ENCODE measurements at regions not wholly inside any gene's neighbourhood (a gene's known extent, or its start where the extent isn't known, plus 50 kb on each side); places are given as distances from the start of the nearest gene placed in this dataset.

DNA sequence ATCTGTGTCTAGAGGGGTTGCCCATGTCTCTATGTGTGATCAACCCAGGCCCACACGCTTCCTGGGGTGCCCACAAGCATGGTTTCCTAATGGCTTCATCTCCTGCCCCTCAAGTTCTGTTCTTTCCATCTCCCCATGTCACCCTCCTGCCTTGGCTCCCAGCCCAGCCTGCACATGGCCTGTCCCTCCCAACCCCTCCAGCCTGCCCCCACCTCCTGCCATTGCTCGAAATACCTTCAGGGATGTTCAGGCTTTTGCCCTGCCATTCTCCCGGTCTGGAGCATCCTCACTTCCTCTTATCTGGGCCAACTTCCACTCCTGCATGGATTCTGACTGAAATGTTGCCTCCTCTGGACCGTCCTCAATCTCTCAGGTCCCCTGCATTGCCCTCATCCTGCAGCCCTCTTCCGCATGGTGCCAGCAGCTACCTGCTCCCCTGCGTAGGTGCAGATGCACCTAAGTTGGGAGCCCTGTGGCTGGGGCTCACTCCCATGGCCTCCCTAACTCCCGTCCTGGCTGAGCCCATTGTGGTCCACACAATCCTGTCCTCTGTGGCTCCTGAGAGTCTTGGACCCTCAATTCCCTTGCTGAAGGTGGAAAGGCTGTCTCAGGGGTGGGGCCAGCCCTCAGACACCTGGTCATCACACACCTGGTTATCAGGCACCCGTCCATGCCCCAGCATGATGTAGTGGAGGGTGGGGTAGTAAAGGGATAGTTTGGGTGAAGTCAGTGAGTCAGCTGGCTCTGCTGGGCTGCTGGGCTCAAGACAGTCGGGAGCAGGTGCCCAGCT, 152.1 kb downstream of the URI1 start:
- Histone ChIP-seq H3K36me3 (ENCODE audit: control insufficient read depth in 3 of 3, insufficient read depth in 2 of 3, low read depth in 1 of 3, low read length in 3 of 3) (no peaks in the 10 kb centered on the region), H3K9me3 (ENCODE audit: control insufficient read depth in 2 of 2, insufficient read depth in 1 of 2, low read depth in 1 of 2, low read length in 1 of 2) (no peaks in the 10 kb centered on the region), H3K4me1 (ENCODE audit: control insufficient read depth in 3 of 3, insufficient read depth in 2 of 3, low read depth in 1 of 3, low read length in 2 of 3) (no peaks in the 10 kb centered on the region), H3K4me3 (ENCODE audit: low read depth in 1 of 3, low read length in 3 of 3) (no peak overlapping the region), H3K27me3 (ENCODE audit: control insufficient read depth in 3 of 3, insufficient read depth in 3 of 3, low read length in 3 of 3) (peaks cover 0 to 2% (median 0%) of the 10 kb centered on the region in 3 donors), H3K27ac (ENCODE audit: low read depth in 1 of 3, low read length in 2 of 3) (no peak overlapping the region)
- WGBS, 3 donors: 72 to 82% (median 74%) methylated on average over 9 of the region's 9 CpGs
- FAIRE-seq: no peak
- no peak for DNase-seq

DNA sequence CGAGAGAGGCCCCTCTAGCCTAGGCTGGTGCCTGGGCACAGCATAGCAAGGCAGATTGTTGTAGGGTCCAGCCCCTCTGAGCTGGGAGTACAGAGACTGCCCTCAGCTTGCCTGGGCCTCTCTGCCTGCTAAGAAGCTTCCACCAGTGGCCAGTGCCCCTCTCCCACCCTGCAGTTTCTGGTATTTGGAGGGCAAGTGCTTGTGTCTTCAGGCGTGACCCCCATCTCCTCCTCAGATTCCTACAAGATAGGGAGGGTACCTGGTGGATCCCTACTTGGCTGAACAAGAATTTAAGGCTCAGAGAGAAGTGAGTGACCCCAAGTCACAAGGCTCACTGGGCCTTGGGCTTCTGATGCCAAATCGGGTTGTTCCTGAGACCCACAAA, 152.7 kb downstream of the URI1 start:
- DNase-seq: no peak
- Histone ChIP-seq H3K4me3 (ENCODE audit: low read depth in 1 of 3, low read length in 3 of 3) (no peak overlapping the region), H3K4me1 (ENCODE audit: control insufficient read depth in 3 of 3, insufficient read depth in 2 of 3, low read depth in 1 of 3, low read length in 2 of 3) (no peaks in the 10 kb centered on the region), H3K27ac (ENCODE audit: low read depth in 1 of 3, low read length in 2 of 3) (no peak overlapping the region), H3K9me3 (ENCODE audit: control insufficient read depth in 2 of 2, insufficient read depth in 1 of 2, low read depth in 1 of 2, low read length in 1 of 2) (no peaks in the 10 kb centered on the region), H3K36me3 (ENCODE audit: control insufficient read depth in 3 of 3, insufficient read depth in 2 of 3, low read depth in 1 of 3, low read length in 3 of 3) (no peaks in the 10 kb centered on the region), H3K27me3 (ENCODE audit: control insufficient read depth in 3 of 3, insufficient read depth in 3 of 3, low read length in 3 of 3) (peaks cover 0 to 2% (median 0%) of the 10 kb centered on the region in 3 donors)
- WGBS, 3 donors: 71 to 80% (median 79%) methylated on average over 3 of the region's 3 CpGs
- no peak for FAIRE-seq

DNA sequence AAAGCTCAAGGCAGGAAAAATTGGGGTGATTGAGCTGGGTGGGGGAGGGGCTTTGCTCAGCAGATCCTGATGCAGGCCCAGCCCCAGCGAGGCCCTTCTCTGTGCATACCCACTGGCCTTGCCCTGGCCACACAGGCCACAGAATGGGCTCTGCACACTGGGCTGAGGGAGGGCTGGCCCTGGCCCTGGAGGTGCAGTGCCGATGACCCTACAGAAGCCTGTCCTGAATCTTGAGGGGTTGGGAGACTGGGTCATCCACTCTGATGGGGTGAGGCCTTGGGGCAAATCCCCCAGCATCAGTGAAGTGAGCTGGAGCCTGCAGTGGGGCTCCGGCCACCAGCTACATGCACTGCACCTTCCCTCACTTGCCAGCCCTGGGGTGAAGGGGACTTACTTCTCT, 153.1 kb downstream of the URI1 start:
- H3K27ac ChIP-seq (ENCODE audit: low read depth in 1 of 3, low read length in 2 of 3): no peak overlapping the region
- 85 to 90% (median 87%) methylated on average over 3 of the region's 3 CpGs for WGBS, 3 donors
- FAIRE-seq: no peak
- no peaks in the 10 kb centered on the region for H3K9me3 ChIP-seq (ENCODE audit: control insufficient read depth in 2 of 2, insufficient read depth in 1 of 2, low read depth in 1 of 2, low read length in 1 of 2)
- no peak overlapping the region for H3K4me3 ChIP-seq (ENCODE audit: low read depth in 1 of 3, low read length in 3 of 3)
- no peaks in the 10 kb centered on the region for H3K36me3 ChIP-seq (ENCODE audit: control insufficient read depth in 3 of 3, insufficient read depth in 2 of 3, low read depth in 1 of 3, low read length in 3 of 3)
- H3K27me3 ChIP-seq (ENCODE audit: control insufficient read depth in 3 of 3, insufficient read depth in 3 of 3, low read length in 3 of 3): no peaks in the 10 kb centered on the region
- DNase-seq: no peak
- H3K4me1 ChIP-seq (ENCODE audit: control insufficient read depth in 3 of 3, insufficient read depth in 2 of 3, low read depth in 1 of 3, low read length in 2 of 3): no peaks in the 10 kb centered on the region

DNA sequence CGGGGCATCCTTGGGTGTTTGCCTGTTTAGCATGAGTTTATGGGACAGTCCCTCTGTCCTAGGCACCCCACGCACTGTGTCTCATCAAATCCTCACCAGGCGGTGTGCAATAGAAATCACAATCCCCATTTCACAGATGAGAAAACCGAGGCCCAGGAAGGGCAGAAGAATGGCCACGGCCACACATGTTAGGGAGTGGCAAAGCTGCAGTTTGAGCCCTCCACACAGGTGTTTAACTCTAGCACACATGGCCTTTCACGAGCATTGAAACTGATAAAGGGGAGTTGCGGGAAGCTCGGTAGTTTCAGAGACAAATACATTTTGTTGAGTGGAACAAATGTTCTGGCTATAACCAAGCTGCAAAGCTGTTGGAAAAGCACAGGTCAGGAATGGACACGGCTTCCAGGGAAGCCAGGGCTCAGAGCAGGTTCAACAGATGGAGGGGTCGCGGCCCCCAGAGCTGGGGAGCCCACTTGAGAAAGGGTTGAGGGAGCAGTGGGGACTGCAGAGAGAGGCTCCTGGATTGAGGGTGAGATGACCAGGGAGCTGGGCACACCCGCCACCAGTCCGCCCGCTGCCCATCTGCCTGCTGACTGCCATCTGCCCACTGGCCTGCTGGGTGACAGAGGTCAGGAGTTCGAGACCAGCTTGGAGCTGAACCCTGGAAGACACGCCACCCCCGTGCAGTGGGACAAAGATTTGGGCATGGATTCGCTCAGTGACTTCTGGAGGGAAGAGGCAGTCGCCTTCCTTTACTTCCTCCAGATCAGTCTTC, 154.7 kb downstream of the URI1 start:
- Histone ChIP-seq H3K4me3 (ENCODE audit: low read depth in 1 of 3, low read length in 3 of 3) (no peak overlapping the region), H3K27ac (ENCODE audit: low read depth in 1 of 3, low read length in 2 of 3) (no peak overlapping the region), H3K9me3 (ENCODE audit: control insufficient read depth in 2 of 2, insufficient read depth in 1 of 2, low read depth in 1 of 2, low read length in 1 of 2) (no peaks in the 10 kb centered on the region), H3K4me1 (ENCODE audit: control insufficient read depth in 3 of 3, insufficient read depth in 2 of 3, low read depth in 1 of 3, low read length in 2 of 3) (no peaks in the 10 kb centered on the region), H3K36me3 (ENCODE audit: control insufficient read depth in 3 of 3, insufficient read depth in 2 of 3, low read depth in 1 of 3, low read length in 3 of 3) (no peaks in the 10 kb centered on the region), H3K27me3 (ENCODE audit: control insufficient read depth in 3 of 3, insufficient read depth in 3 of 3, low read length in 3 of 3) (no peaks in the 10 kb centered on the region)
- 79 to 88% (median 82%) methylated on average over 19 of the region's 19 CpGs for WGBS, 3 donors
- FAIRE-seq: no peak
- no peak for DNase-seq

DNA sequence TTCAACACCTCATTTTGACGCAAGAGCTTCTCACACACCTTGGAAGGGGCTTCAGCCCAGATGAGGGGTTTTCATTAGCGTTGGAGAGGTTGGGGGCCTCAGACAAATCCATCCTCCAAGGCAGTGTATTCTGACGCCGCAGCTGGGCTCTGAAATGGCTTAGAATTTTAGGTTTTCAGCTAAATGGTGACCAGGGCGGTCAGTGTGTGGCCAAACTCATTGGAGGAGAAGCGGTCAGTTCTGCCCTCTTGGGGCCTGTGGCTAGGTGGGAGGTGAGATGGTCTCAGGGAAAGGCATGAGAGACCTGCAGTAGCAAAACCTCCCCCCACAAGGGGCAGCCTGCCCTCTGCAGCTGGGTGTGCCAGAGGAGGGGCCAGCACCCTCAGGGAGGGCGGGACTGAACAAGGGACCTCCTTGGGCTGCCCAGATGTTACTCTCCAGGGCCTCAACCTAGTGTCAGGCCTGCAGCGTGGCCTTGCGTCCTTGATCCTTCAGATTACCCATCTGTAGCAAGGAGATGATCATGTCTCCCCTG, 155.8 kb downstream of the URI1 start:
- DNase-seq (no peak), FAIRE-seq (no peak)
- 87 to 89% (median 88%) methylated on average over 9 of the region's 9 CpGs for WGBS, 3 donors
- Histone ChIP-seq H3K4me3 (ENCODE audit: low read depth in 1 of 3, low read length in 3 of 3) (no peak overlapping the region), H3K36me3 (ENCODE audit: control insufficient read depth in 3 of 3, insufficient read depth in 2 of 3, low read depth in 1 of 3, low read length in 3 of 3) (no peaks in the 10 kb centered on the region), H3K4me1 (ENCODE audit: control insufficient read depth in 3 of 3, insufficient read depth in 2 of 3, low read depth in 1 of 3, low read length in 2 of 3) (no peaks in the 10 kb centered on the region), H3K9me3 (ENCODE audit: control insufficient read depth in 2 of 2, insufficient read depth in 1 of 2, low read depth in 1 of 2, low read length in 1 of 2) (no peaks in the 10 kb centered on the region), H3K27me3 (ENCODE audit: control insufficient read depth in 3 of 3, insufficient read depth in 3 of 3, low read length in 3 of 3) (no peaks in the 10 kb centered on the region), H3K27ac (ENCODE audit: low read depth in 1 of 3, low read length in 2 of 3) (no peak overlapping the region)

DNA sequence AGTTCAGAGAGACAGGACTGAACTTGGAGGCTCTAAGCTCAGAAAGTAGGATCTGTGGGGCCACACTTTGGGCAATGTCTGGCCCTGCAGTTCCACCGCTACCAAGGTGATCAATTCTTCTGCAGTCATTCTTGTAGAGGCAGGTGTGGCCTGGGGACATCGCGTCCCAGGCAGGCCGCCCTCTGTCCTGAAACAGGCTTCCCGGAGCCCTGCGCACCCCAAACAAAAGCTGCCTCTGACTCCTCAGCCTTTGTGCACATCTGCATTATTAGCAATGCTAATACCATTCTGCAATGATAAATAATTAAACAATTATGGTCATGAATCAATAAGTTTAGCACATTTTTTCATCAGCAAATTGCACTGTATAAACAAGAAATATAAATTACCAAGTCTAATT, 160.2 kb downstream of the URI1 start:
- no peak for FAIRE-seq
- no peaks in the 10 kb centered on the region for H3K9me3 ChIP-seq (ENCODE audit: control insufficient read depth in 2 of 2, insufficient read depth in 1 of 2, low read depth in 1 of 2, low read length in 1 of 2)
- 84 to 96% (median 91%) methylated on average over 6 of the region's 6 CpGs for WGBS, 3 donors
- H3K27me3 ChIP-seq (ENCODE audit: control insufficient read depth in 3 of 3, insufficient read depth in 3 of 3, low read length in 3 of 3): no peaks in the 10 kb centered on the region
- no peak overlapping the region for H3K27ac ChIP-seq (ENCODE audit: low read depth in 1 of 3, low read length in 2 of 3)
- H3K4me1 ChIP-seq (ENCODE audit: control insufficient read depth in 3 of 3, insufficient read depth in 2 of 3, low read depth in 1 of 3, low read length in 2 of 3): no peaks in the 10 kb centered on the region
- no peak overlapping the region for H3K4me3 ChIP-seq (ENCODE audit: low read depth in 1 of 3, low read length in 3 of 3)
- DNase-seq: no peak
- H3K36me3 ChIP-seq (ENCODE audit: control insufficient read depth in 3 of 3, insufficient read depth in 2 of 3, low read depth in 1 of 3, low read length in 3 of 3): no peaks in the 10 kb centered on the region

DNA sequence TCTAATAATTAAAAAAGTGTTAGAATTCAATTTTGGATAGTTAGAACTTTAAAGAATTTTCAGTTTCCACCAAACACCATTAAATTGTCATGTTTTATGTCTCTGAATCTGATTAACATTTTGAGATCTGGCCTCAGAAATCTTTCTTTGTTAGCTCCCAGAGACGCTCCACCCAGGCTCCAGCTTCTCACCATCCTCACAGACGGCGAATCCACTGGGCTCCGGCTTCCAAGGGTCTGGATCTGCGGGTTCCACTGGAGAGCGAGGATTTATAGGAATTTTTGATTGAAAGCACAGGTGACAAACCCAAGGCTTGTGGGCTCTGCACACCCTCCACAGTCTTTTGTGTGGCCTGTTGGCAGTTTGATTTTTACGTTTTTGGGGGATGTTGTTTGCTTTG, 160.6 kb downstream of the URI1 start:
- H3K27me3 ChIP-seq (ENCODE audit: control insufficient read depth in 3 of 3, insufficient read depth in 3 of 3, low read length in 3 of 3): no peaks in the 10 kb centered on the region
- no peaks in the 10 kb centered on the region for H3K9me3 ChIP-seq (ENCODE audit: control insufficient read depth in 2 of 2, insufficient read depth in 1 of 2, low read depth in 1 of 2, low read length in 1 of 2)
- H3K27ac ChIP-seq (ENCODE audit: low read depth in 1 of 3, low read length in 2 of 3): no peak overlapping the region
- H3K36me3 ChIP-seq (ENCODE audit: control insufficient read depth in 3 of 3, insufficient read depth in 2 of 3, low read depth in 1 of 3, low read length in 3 of 3): no peaks in the 10 kb centered on the region
- 87 to 92% (median 88%) methylated on average over 7 of the region's 7 CpGs for WGBS, 3 donors
- FAIRE-seq: no peak
- no peaks in the 10 kb centered on the region for H3K4me1 ChIP-seq (ENCODE audit: control insufficient read depth in 3 of 3, insufficient read depth in 2 of 3, low read depth in 1 of 3, low read length in 2 of 3)
- H3K4me3 ChIP-seq (ENCODE audit: low read depth in 1 of 3, low read length in 3 of 3): no peak overlapping the region
- DNase-seq: no peak

DNA sequence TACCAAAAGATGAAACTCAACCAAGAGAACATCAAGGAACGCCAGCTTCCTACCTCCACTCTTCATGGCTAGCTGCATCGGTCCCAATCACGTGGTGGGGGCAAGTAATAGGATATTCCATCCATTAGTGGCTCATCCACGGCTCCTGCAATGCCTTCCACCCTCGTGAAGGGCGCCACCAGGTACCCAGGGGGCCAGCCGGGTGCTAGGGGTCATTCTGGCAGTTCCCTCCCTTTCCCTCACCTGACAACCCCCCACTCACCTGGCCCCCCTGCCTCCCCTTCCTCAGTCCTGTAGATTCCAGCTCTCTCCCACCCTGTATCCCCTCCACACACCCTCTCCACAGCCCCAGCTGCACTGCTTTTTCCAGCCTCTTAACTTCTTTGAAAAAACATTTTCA, 161.9 kb downstream of the URI1 start:
- Histone ChIP-seq H3K4me1 (ENCODE audit: control insufficient read depth in 3 of 3, insufficient read depth in 2 of 3, low read depth in 1 of 3, low read length in 2 of 3) (no peaks in the 10 kb centered on the region), H3K9me3 (ENCODE audit: control insufficient read depth in 2 of 2, insufficient read depth in 1 of 2, low read depth in 1 of 2, low read length in 1 of 2) (no peaks in the 10 kb centered on the region), H3K27me3 (ENCODE audit: control insufficient read depth in 3 of 3, insufficient read depth in 3 of 3, low read length in 3 of 3) (no peaks in the 10 kb centered on the region), H3K27ac (ENCODE audit: low read depth in 1 of 3, low read length in 2 of 3) (no peak overlapping the region), H3K4me3 (ENCODE audit: low read depth in 1 of 3, low read length in 3 of 3) (no peak overlapping the region), H3K36me3 (ENCODE audit: control insufficient read depth in 3 of 3, insufficient read depth in 2 of 3, low read depth in 1 of 3, low read length in 3 of 3) (no peaks in the 10 kb centered on the region)
- FAIRE-seq (no peak), DNase-seq (no peak)
- 65 to 80% (median 73%) methylated on average over 6 to 7 of the region's 7 CpGs for WGBS, 3 donors

Measured in small intestine (tissue), 7 donors.